Progenitor cell of endocrine pancreas (in vitro differentiated cells): ENCODE measurements at regions not wholly inside any gene's neighbourhood (a gene's known extent, or its start where the extent isn't known, plus 50 kb on each side); places are given as distances from the start of the nearest gene placed in this dataset.
A peak's percentile ranks its signal among the peaks of the same experiment; 100 is the strongest.

Experiments used
- DNase-seq: peaks from one replicate; pipeline ENCODE4 v3.0.0; 2021; ENCODE audit warnings: low spot score; ENCODE audit not compliant: unreplicated experiment
- H3K27ac Mint-ChIP-seq: 2 replicates; pipeline ENCODE4 v1.8.0; 2021; ENCODE audit warnings: mild to moderate bottlenecking, moderate library complexity, mixed read lengths
- H3K27me3 Mint-ChIP-seq: 2 replicates; pipeline ENCODE4 v1.8.0; 2021; ENCODE audit warnings: mixed read lengths
- H3K36me3 Mint-ChIP-seq: 2 replicates; pipeline ENCODE4 v1.8.0; 2022; ENCODE audit warnings: mixed read lengths; ENCODE audit not compliant: insufficient read depth
- H3K4me1 Mint-ChIP-seq: 2 replicates; pipeline ENCODE4 v1.8.0; 2021; ENCODE audit warnings: low read depth, mixed read lengths
- H3K4me3 Mint-ChIP-seq: 2 replicates; pipeline ENCODE4 v1.8.0; 2021; ENCODE audit warnings: low read depth, mild to moderate bottlenecking, moderate library complexity, mixed read lengths
- H3K9me3 Mint-ChIP-seq: 2 replicates; pipeline ENCODE4 v1.8.0; 2021; ENCODE audit warnings: low read depth, mixed read lengths
- CTCF ChIP-seq: fragments of 200-600 bp; sonication (generic); IDR thresholded peaks from one replicate; pipeline ENCODE4 v1.5.0; 2021; ENCODE audit warnings: antibody characterized with exemption, mild to moderate bottlenecking; ENCODE audit not compliant: unreplicated experiment

GRCh38 chr1:58214674-58215073 is 331.9 kb downstream of the OMA1 start:
- H3K4me1 Mint-ChIP-seq = no peaks in the 10 kb centered on the region
- H3K9me3 Mint-ChIP-seq = no peaks in the 10 kb centered on the region
- no peak for TF ChIP-seq CTCF
- no peak overlapping the region for H3K4me3 Mint-ChIP-seq
- H3K27me3 Mint-ChIP-seq = peaks cover 15% of the 10 kb centered on the region
- no peak overlapping the region for H3K27ac Mint-ChIP-seq
- DNase-seq = no peak
- no peaks in the 10 kb centered on the region for H3K36me3 Mint-ChIP-seq

GRCh38 chr1:58211869-58212268 is 334.7 kb downstream of the OMA1 start:
- TF ChIP-seq CTCF = no peak
- no peaks in the 10 kb centered on the region for H3K36me3 Mint-ChIP-seq
- H3K9me3 Mint-ChIP-seq = no peaks in the 10 kb centered on the region
- no peaks in the 10 kb centered on the region for H3K4me1 Mint-ChIP-seq
- H3K27ac Mint-ChIP-seq = no peak overlapping the region
- peaks cover 5% of the 10 kb centered on the region for H3K27me3 Mint-ChIP-seq
- no peak for DNase-seq
- no peak overlapping the region for H3K4me3 Mint-ChIP-seq

- H3K27me3 Mint-ChIP-seq = peaks cover 5% of the 10 kb centered on the region
- no peak overlapping the region for H3K27ac Mint-ChIP-seq
- no peak for TF ChIP-seq CTCF
- no peaks in the 10 kb centered on the region for H3K9me3 Mint-ChIP-seq
- no peaks in the 10 kb centered on the region for H3K4me1 Mint-ChIP-seq
- no peak overlapping the region for H3K4me3 Mint-ChIP-seq
- DNase-seq = no peak
- H3K36me3 Mint-ChIP-seq = no peaks in the 10 kb centered on the region
These were observed 337.0 kb downstream of the OMA1 start for GRCh38 chr1:58209575-58209974.

GRCh38 chr1:58206749-58207148 is 339.8 kb downstream of the OMA1 start:
- Mint-ChIP-seq H3K27ac (no peak overlapping the region), H3K4me3 (no peak overlapping the region), H3K27me3 (peaks cover 9% of the 10 kb centered on the region), H3K36me3 (no peaks in the 10 kb centered on the region), H3K4me1 (no peaks in the 10 kb centered on the region), H3K9me3 (no peaks in the 10 kb centered on the region)
- no peak for DNase-seq
- no peak for TF ChIP-seq CTCF

- peaks cover 2% of the 10 kb centered on the region for H3K4me1 Mint-ChIP-seq
- H3K27me3 Mint-ChIP-seq = peaks cover 4% of the 10 kb centered on the region
- H3K27ac Mint-ChIP-seq = no peak overlapping the region
- no peak overlapping the region for H3K4me3 Mint-ChIP-seq
- peak; percentile 41 for TF ChIP-seq CTCF
- no peaks in the 10 kb centered on the region for H3K36me3 Mint-ChIP-seq
- no peak for DNase-seq
- no peaks in the 10 kb centered on the region for H3K9me3 Mint-ChIP-seq
These were observed 342.2 kb downstream of the OMA1 start for GRCh38 chr1:58204284-58204683.
